ENCODE measurements at regions not wholly inside any gene's neighbourhood (a gene's known extent, or its start where the extent isn't known, plus 50 kb on each side); places are given as distances from the start of the nearest gene placed in this dataset.

GRCh38 chr5:26569929-26570258 is 468.5 kb downstream of the CDH9 start:
- H3K9me3 ChIP-seq (ENCODE audit: control insufficient read depth, insufficient read depth, low read length) = peaks cover 14% of the 10 kb centered on the region
- no peak overlapping the region for H2BK15ac ChIP-seq (ENCODE audit: low read depth, low read length)
- H3K4me1 ChIP-seq (ENCODE audit: control insufficient read depth, insufficient read depth, low read length) = no peaks in the 10 kb centered on the region
- no peak overlapping the region for H2BK20ac ChIP-seq (ENCODE audit: low read depth, low read length)
- WGBS, 2 experiments (ENCODE audit: extremely low coverage in 2 of 2, insufficient read length in 1 of 2) = 80% methylated on average over 6 of the region's 14 CpGs; no CpG with 5 or more reads in 1 of the 2 experiments
- H2AK5ac ChIP-seq (ENCODE audit: low read depth, low read length) = no peak overlapping the region
- no peak overlapping the region for H4K8ac ChIP-seq (ENCODE audit: low read depth in 2 of 2, low read length in 2 of 2)
- no peak overlapping the region for H3K9ac ChIP-seq (ENCODE audit: low read depth, low read length)
- H2AFZ ChIP-seq (replicated peaks; ENCODE audit: low read length, poor library complexity) = no peak overlapping the region
- BruUV-seq (replicated peaks) = no TSS peak
- in situ Hi-C loops (cut with MboI; ENCODE audit: low sequenced_read_pairs) (no loop called here), intact Hi-C loops (cut with micrococcal nuclease) (no loop called here), dilution Hi-C loops (cut with HindIII; ENCODE audit: low sequenced_read_pairs, unreplicated experiment) (no loop called here)
- no peak overlapping the region for H2AK9ac ChIP-seq (replicated peaks; ENCODE audit: low read depth, low read length, poor library complexity)
- H2BK5ac ChIP-seq (ENCODE audit: low read depth, low read length, poor library complexity, severe bottlenecking) = no peak overlapping the region
- no peak overlapping the region for H3K27ac ChIP-seq (ENCODE audit: insufficient read depth, low read length)
- ATAC-seq (ENCODE audit: low read depth) (no peak), DNase-seq (no peak)
- no peak overlapping the region for H3K56ac ChIP-seq (ENCODE audit: extremely low read depth, insufficient read depth, low read length)
- H3K9me1 ChIP-seq (ENCODE audit: insufficient read depth, low read length) = no peaks in the 10 kb centered on the region
- no peaks in the 10 kb centered on the region for H3K36me3 ChIP-seq (ENCODE audit: control insufficient read depth, insufficient read depth, low read length)
- no peak overlapping the region for H3K14ac ChIP-seq (replicated peaks; ENCODE audit: low read depth, low read length)
- no peaks in the 10 kb centered on the region for H4K20me1 ChIP-seq (ENCODE audit: insufficient read depth, low read length)
- TF ChIP-seq BHLHE40 (IDR thresholded peaks at IDR 0.05; ENCODE audit: low read depth, low read length) (no peak), CHD1 (IDR thresholded peaks at IDR 0.05; ENCODE audit: low read depth, low read length) (no peak), ELK1 (IDR thresholded peaks at IDR 0.05; ENCODE audit: borderline replicate concordance, low read depth, low read length) (no peak), RCOR1 (IDR thresholded peaks at IDR 0.05; ENCODE audit: insufficient replicate concordance, low read length) (no peak), SMC3 (IDR thresholded peaks at IDR 0.05; ENCODE audit: low read depth, low read length) (no peak), MXI1 (IDR thresholded peaks at IDR 0.05; ENCODE audit: borderline replicate concordance, low read depth, low read length) (no peak), RAD21 (IDR thresholded peaks at IDR 0.05; ENCODE audit: low read length) (no peak), USF2 (IDR thresholded peaks at IDR 0.05; ENCODE audit: low read depth, low read length) (no peak), RFX5 (IDR thresholded peaks at IDR 0.05; ENCODE audit: low read depth, low read length) (no peak), CEBPB (IDR thresholded peaks at IDR 0.05; ENCODE audit: low read depth, low read length) (no peak), NFE2L2 (IDR thresholded peaks at IDR 0.05; ENCODE audit: low read depth, low read length) (no peak), MAZ (IDR thresholded peaks at IDR 0.05; ENCODE audit: borderline replicate concordance, low read depth, low read length) (no peak), POLR2A (IDR thresholded peaks at IDR 0.05; ENCODE audit: low read depth, low read length) (no peak), FOS (IDR thresholded peaks at IDR 0.05; ENCODE audit: low read depth, low read length) (no peak), CTCF (conservative IDR thresholded peaks at IDR 0.05; ENCODE audit: low read depth, low read length) (no peak), MAFK (IDR thresholded peaks at IDR 0.05; ENCODE audit: low read depth, low read length) (no peak)
- no peak overlapping the region for H4K5ac ChIP-seq (ENCODE audit: low read depth, low read length)
- H2BK120ac ChIP-seq (ENCODE audit: low read depth, low read length) = no peak overlapping the region
- H3K4me3 ChIP-seq (ENCODE audit: insufficient read depth, low read depth, low read length) = no peak overlapping the region
- ChIA-PET CTCF (no interaction called here), POLR2A (ENCODE audit: unreplicated experiment) (no interaction called here)
- no peak overlapping the region for H3K4me2 ChIP-seq (ENCODE audit: low read depth, low read length)
- no peak overlapping the region for H3K18ac ChIP-seq (ENCODE audit: low read depth, low read length)
- no peaks in the 10 kb centered on the region for H3K79me1 ChIP-seq (ENCODE audit: low read depth in 1 of 2, low read length in 2 of 2)
- H3K23ac ChIP-seq (ENCODE audit: low read depth, low read length) = no peak overlapping the region
- H3K27me3 ChIP-seq (ENCODE audit: control insufficient read depth, insufficient read depth, low read length) = no peaks in the 10 kb centered on the region
- no peak overlapping the region for H3K4ac ChIP-seq (ENCODE audit: low read depth, low read length)
- H4K91ac ChIP-seq (ENCODE audit: insufficient read depth, low read depth, low read length) = no peak overlapping the region

Data from IMR-90 (cell line).